RWPE1 (cell line): ENCODE measurements at regions not wholly inside any gene's neighbourhood (a gene's known extent, or its start where the extent isn't known, plus 50 kb on each side); places are given as distances from the start of the nearest gene placed in this dataset.

Experiments used
- CTCF ChIA-PET: fragments of 350-600 bp; sonication (Branson Sonifier 250); formaldehyde crosslinking; extraction: SDS; loops from one replicate; lab custom pipeline; 2021; lab: Yijun Ruan, JAX
- POLR2A ChIA-PET: fragments of 400-600 bp; formaldehyde crosslinking; extraction: SDS; loops from one replicate; lab custom pipeline; 2020; ENCODE audit warnings: antibody characterized with exemption; ENCODE audit not compliant: low non-redundant PET; lab: Yijun Ruan, JAX
- DNase-seq: peaks from one replicate; pipeline ENCODE4 v3.0.0; 2012; ENCODE audit warnings: low spot score
- H3K27ac ChIP-seq: fragments of 450-650 bp; 2 replicates; pipeline ENCODE4 v1.5.1; 2017
- CTCF ChIP-seq: fragments of 450-650 bp; conservative IDR thresholded peaks from 2 replicates; pipeline ENCODE4 v1.5.1; 2017; ENCODE audit warnings: low read depth, mild to moderate bottlenecking

- ChIA-PET POLR2A (no interaction called here), CTCF (interaction anchor here (0.7 kb wide), 1 partner anchor 141 kb away, joined by 3 read pairs; no protein-coding TSS in a partner anchor)
- H3K27ac ChIP-seq: no peak overlapping the region
- no peak for TF ChIP-seq CTCF
- DNase-seq: peak; percentile 1
These were observed 1397.4 kb upstream of the SPRY2 start for GRCh38 chr13:81738364-81738763.

DNA sequence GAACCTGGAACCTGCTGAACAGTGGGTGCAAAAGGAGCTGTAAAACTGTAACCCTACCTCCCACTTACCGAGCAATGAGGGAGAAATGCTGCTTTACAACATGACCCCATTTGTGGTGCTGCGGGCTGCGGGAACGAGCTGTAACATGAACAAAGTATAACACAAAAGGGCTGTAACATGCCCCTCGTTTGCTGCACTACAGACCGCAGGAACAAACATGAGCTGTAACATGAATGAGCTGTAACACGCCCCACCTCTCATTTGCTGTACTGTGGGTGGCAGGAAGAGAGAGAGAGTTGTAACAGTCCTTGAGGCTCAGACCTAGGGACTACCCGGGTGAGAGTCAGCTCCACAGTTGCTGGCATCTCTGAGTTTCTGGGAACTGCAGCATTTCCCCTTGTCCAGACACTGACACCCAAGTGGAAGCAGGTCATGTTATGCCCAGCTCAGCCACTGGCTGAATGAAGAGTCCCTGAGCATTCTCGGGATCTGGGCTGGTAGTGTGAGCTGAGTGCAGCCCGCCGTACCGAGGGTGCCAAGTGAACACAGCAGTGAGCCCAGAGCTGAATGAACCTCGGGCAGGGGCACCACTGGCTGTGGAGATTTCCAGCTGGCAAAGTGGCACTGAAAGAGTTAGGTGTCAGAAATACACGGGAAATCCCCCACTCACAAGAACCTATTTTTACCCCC, 1385.3 kb upstream of the SPRY2 start:
- no peak for TF ChIP-seq CTCF
- DNase-seq: peak; percentile 8
- POLR2A ChIA-PET: no interaction called here
- H3K27ac ChIP-seq: peak overlapping the region; percentile 54
- CTCF ChIA-PET: no interaction called here

- ChIA-PET POLR2A (no interaction called here), CTCF (no interaction called here)
- TF ChIP-seq CTCF: no peak
- no peak overlapping the region for H3K27ac ChIP-seq
- no peak for DNase-seq
These were observed 1381.5 kb upstream of the SPRY2 start for GRCh38 chr13:81722456-81722855.

GRCh38 chr13:81721400-81721799, 1380.5 kb upstream of the SPRY2 start:
- ChIA-PET CTCF (no interaction called here), POLR2A (no interaction called here)
- H3K27ac ChIP-seq: no peak overlapping the region
- no peak for TF ChIP-seq CTCF
- no peak for DNase-seq

DNA sequence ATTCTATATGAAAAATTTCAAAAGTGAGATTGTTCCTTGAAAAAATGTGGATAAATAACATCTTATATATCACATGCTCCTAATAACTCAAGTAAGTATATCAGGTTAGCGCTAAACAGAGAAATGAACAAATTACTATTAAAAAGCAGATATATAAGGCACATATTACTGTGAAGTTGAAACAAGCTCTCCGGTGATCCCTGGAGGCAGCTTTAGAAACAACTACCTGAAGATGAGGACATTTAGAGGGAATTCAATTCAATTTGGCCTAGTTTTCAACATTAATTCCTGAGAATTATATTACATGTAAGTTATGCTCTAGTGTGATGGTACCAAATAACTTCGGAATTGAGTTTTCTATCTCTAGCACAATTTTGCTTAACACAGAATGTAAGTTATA, 1373.6 kb upstream of the SPRY2 start:
- ChIA-PET CTCF (no interaction called here), POLR2A (no interaction called here)
- TF ChIP-seq CTCF: no peak
- no peak overlapping the region for H3K27ac ChIP-seq
- DNase-seq: no peak

- POLR2A ChIA-PET: no interaction called here
- TF ChIP-seq CTCF: no peak
- CTCF ChIA-PET: no interaction called here
- no peak for DNase-seq
- no peak overlapping the region for H3K27ac ChIP-seq
These were observed 1372.3 kb upstream of the SPRY2 start for GRCh38 chr13:81713201-81713600.

DNA sequence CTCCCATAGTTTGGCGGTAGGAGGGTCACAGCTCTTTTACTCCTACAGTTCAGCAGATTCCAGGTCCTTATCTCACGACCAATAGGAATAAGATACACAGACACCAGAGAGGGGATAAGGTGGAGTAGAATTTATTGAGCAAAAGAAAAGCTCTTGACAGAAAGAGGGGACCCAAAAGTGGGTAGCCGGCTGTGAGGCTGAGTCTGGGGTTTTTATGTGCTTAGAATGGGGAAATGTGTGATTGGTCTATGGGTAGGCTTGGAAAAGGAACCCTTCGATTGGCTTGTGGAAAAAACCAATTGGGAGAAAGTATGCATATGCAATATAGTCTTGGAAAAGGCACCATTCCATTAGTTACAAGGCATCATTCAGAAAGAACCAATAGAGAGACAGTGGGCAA, 1356.9 kb upstream of the SPRY2 start:
- no peak overlapping the region for H3K27ac ChIP-seq
- TF ChIP-seq CTCF: no peak
- ChIA-PET CTCF (no interaction called here), POLR2A (no interaction called here)
- DNase-seq: no peak
